SK-N-SH treated with all-trans-retinoic acid at 6 μM for 48 hours (cell line): ENCODE measurements at regions not wholly inside any gene's neighbourhood (a gene's known extent, or its start where the extent isn't known, plus 50 kb on each side); places are given as distances from the start of the nearest gene placed in this dataset.

ENCODE experiments used
- ATAC-seq: fragments of 200-7000 bp; cut with Tn5 transposase; 3 replicates; pipeline ENCODE4 v1.9.1; 2020; ENCODE audit warnings: mild to moderate bottlenecking, moderate library complexity
- BACH2 ChIP-seq: fragments of 250-450 bp; sonication (Bioruptor Pico); IDR thresholded peaks from 2 replicates; pipeline ENCODE4 v1.9.0; 2021; ENCODE audit warnings: mild to moderate bottlenecking, borderline replicate concordance
- CSDC2 ChIP-seq: fragments of 250-450 bp; sonication (Bioruptor Pico); IDR thresholded peaks from 2 replicates; pipeline ENCODE4 v1.5.0; 2020; ENCODE audit warnings: mild to moderate bottlenecking, moderate library complexity
- ESRRG ChIP-seq: fragments of 250-450 bp; sonication (Bioruptor Pico); IDR thresholded peaks from 2 replicates; pipeline ENCODE4 v1.6.1; 2021; ENCODE audit warnings: mild to moderate bottlenecking
- GLIS3 ChIP-seq: fragments of 250-450 bp; sonication (Bioruptor Pico); IDR thresholded peaks from 2 replicates; pipeline ENCODE4 v1.5.0; 2020; ENCODE audit warnings: mild to moderate bottlenecking, moderate library complexity
- ISL1 ChIP-seq: fragments of 250-450 bp; sonication (Bioruptor Pico); IDR thresholded peaks from 2 replicates; pipeline ENCODE4 v2.1.2; 2022; ENCODE audit warnings: mild to moderate bottlenecking, moderate library complexity
- OSR1 ChIP-seq: fragments of 250-450 bp; sonication (Bioruptor Pico); IDR thresholded peaks from 2 replicates; pipeline ENCODE4 v1.8.0; 2022; ENCODE audit warnings: moderate library complexity, mild to moderate bottlenecking, inconsistent platforms
- PPARA ChIP-seq: fragments of 250-450 bp; sonication (Bioruptor Pico); IDR thresholded peaks from 2 replicates; pipeline ENCODE4 v1.5.0; 2020; ENCODE audit warnings: mild to moderate bottlenecking, borderline replicate concordance
- SNAI2 ChIP-seq: fragments of 250-450 bp; sonication (Bioruptor Pico); IDR thresholded peaks from 2 replicates; pipeline ENCODE4 v1.5.0; 2020; ENCODE audit warnings: mild to moderate bottlenecking, moderate library complexity
- TCF4 ChIP-seq: fragments of 250-450 bp; sonication (Bioruptor Pico); IDR thresholded peaks from 2 replicates; pipeline ENCODE4 v1.8.0; 2021; ENCODE audit warnings: mild to moderate bottlenecking, moderate library complexity, borderline replicate concordance
- ZFP3 ChIP-seq: fragments of 250-450 bp; sonication (Bioruptor Pico); IDR thresholded peaks from 2 replicates; pipeline ENCODE4 v1.5.0; 2020; ENCODE audit warnings: mild to moderate bottlenecking, moderate library complexity
- ZFP30 ChIP-seq: fragments of 450-650 bp; formaldehyde crosslinking; IDR thresholded peaks from 2 replicates; pipeline ENCODE4 v1.5.0; 2022; ENCODE audit warnings: mild to moderate bottlenecking, moderate library complexity
- ZNF565 ChIP-seq: fragments of 450-650 bp; formaldehyde crosslinking; conservative IDR thresholded peaks from 2 replicates; pipeline ENCODE4 v1.5.0; 2020; ENCODE audit warnings: low read depth, mild to moderate bottlenecking, moderate library complexity
- ZNF70 ChIP-seq: fragments of 450-650 bp; formaldehyde crosslinking; IDR thresholded peaks from 2 replicates; pipeline ENCODE4 v1.5.0; 2020; ENCODE audit warnings: mild to moderate bottlenecking, moderate library complexity
- ZNF8 ChIP-seq: fragments of 450-650 bp; formaldehyde crosslinking; IDR thresholded peaks from 2 replicates; pipeline ENCODE4 v1.5.0; 2020; ENCODE audit warnings: mild to moderate bottlenecking, moderate library complexity
- TF ChIP-seq, protein P1 (sequence below): fragments of 250-450 bp; sonication (Bioruptor Pico); IDR thresholded peaks from 2 replicates; pipeline ENCODE4 v1.8.0; 2021; ENCODE audit warnings: low read depth, mild to moderate bottlenecking, moderate library complexity, borderline replicate concordance
- TF ChIP-seq, protein P2 (sequence below): fragments of 250-450 bp; sonication (Bioruptor Pico); IDR thresholded peaks from 2 replicates; pipeline ENCODE4 v1.8.0; 2020; ENCODE audit warnings: mild to moderate bottlenecking, moderate library complexity, borderline replicate concordance
- TF ChIP-seq, protein P3 (sequence below): fragments of 250-450 bp; sonication (Bioruptor Pico); IDR thresholded peaks from 2 replicates; pipeline ENCODE4 v1.5.1; 2020; ENCODE audit warnings: low read depth, mild to moderate bottlenecking, moderate library complexity
- TF ChIP-seq, protein P4 (sequence below): fragments of 250-450 bp; sonication (Bioruptor Pico); IDR thresholded peaks from 2 replicates; pipeline ENCODE4 v1.5.0; 2020; ENCODE audit warnings: mild to moderate bottlenecking, moderate library complexity
- TF ChIP-seq, protein P5 (sequence below): fragments of 250-450 bp; sonication (Bioruptor Pico); IDR thresholded peaks from 2 replicates; pipeline ENCODE4 v1.5.1; 2021; ENCODE audit warnings: mild to moderate bottlenecking, moderate library complexity

DNA sequence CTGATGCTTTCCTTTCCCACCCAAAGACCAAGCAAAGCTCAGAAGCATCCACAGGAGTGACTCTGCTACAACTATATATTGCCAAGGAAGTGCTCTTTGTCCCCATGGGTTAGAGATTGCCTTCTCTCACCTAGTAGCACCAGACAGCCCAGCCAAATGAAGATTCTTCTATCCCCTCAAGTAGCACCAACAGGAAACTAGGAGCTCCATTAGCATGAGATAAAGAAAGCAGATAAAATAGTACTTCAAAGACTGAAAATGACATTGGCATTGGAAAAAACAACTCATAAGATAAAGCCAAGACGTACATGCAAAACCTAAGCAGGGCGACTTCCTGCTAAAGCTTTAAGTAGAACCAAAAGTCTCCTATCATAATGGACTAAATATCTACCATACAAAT lies 871.5 kb downstream of the AMY1C start:
- no peak for ATAC-seq
- TF ChIP-seq, protein P1, sequence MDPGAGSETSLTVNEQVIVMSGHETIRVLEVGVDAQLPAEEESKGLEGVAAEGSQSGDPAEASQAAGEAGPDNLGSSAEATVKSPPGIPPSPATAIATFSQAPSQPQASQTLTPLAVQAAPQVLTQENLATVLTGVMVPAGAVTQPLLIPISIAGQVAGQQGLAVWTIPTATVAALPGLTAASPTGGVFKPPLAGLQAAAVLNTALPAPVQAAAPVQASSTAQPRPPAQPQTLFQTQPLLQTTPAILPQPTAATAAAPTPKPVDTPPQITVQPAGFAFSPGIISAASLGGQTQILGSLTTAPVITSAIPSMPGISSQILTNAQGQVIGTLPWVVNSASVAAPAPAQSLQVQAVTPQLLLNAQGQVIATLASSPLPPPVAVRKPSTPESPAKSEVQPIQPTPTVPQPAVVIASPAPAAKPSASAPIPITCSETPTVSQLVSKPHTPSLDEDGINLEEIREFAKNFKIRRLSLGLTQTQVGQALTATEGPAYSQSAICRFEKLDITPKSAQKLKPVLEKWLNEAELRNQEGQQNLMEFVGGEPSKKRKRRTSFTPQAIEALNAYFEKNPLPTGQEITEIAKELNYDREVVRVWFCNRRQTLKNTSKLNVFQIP (CRISPR knock-in tag), result no peak
- TF ChIP-seq ESRRG (CRISPR knock-in tag) (no peak), GLIS3 (CRISPR knock-in tag) (no peak), OSR1 (no peak), ISL1 (CRISPR knock-in tag) (no peak), ZFP30 (no peak), TCF4 (CRISPR knock-in tag) (no peak), SNAI2 (CRISPR knock-in tag) (no peak), BACH2 (CRISPR knock-in tag) (no peak), ZNF70 (CRISPR knock-in tag) (no peak), ZNF565 (CRISPR knock-in tag) (no peak), ZNF8 (no peak), PPARA (no peak), ZFP3 (CRISPR knock-in tag) (no peak)
- TF ChIP-seq, protein P2, sequence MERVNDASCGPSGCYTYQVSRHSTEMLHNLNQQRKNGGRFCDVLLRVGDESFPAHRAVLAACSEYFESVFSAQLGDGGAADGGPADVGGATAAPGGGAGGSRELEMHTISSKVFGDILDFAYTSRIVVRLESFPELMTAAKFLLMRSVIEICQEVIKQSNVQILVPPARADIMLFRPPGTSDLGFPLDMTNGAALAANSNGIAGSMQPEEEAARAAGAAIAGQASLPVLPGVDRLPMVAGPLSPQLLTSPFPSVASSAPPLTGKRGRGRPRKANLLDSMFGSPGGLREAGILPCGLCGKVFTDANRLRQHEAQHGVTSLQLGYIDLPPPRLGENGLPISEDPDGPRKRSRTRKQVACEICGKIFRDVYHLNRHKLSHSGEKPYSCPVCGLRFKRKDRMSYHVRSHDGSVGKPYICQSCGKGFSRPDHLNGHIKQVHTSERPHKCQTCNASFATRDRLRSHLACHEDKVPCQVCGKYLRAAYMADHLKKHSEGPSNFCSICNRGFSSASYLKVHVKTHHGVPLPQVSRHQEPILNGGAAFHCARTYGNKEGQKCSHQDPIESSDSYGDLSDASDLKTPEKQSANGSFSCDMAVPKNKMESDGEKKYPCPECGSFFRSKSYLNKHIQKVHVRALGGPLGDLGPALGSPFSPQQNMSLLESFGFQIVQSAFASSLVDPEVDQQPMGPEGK, result no peak
- TF ChIP-seq, protein P3, sequence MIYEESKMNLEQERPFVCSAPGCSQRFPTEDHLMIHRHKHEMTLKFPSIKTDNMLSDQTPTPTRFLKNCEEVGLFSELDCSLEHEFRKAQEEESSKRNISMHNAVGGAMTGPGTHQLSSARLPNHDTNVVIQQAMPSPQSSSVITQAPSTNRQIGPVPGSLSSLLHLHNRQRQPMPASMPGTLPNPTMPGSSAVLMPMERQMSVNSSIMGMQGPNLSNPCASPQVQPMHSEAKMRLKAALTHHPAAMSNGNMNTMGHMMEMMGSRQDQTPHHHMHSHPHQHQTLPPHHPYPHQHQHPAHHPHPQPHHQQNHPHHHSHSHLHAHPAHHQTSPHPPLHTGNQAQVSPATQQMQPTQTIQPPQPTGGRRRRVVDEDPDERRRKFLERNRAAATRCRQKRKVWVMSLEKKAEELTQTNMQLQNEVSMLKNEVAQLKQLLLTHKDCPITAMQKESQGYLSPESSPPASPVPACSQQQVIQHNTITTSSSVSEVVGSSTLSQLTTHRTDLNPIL, result no peak
- TF ChIP-seq, protein P4, sequence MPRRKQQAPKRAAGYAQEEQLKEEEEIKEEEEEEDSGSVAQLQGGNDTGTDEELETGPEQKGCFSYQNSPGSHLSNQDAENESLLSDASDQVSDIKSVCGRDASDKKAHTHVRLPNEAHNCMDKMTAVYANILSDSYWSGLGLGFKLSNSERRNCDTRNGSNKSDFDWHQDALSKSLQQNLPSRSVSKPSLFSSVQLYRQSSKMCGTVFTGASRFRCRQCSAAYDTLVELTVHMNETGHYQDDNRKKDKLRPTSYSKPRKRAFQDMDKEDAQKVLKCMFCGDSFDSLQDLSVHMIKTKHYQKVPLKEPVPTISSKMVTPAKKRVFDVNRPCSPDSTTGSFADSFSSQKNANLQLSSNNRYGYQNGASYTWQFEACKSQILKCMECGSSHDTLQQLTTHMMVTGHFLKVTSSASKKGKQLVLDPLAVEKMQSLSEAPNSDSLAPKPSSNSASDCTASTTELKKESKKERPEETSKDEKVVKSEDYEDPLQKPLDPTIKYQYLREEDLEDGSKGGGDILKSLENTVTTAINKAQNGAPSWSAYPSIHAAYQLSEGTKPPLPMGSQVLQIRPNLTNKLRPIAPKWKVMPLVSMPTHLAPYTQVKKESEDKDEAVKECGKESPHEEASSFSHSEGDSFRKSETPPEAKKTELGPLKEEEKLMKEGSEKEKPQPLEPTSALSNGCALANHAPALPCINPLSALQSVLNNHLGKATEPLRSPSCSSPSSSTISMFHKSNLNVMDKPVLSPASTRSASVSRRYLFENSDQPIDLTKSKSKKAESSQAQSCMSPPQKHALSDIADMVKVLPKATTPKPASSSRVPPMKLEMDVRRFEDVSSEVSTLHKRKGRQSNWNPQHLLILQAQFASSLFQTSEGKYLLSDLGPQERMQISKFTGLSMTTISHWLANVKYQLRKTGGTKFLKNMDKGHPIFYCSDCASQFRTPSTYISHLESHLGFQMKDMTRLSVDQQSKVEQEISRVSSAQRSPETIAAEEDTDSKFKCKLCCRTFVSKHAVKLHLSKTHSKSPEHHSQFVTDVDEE (CRISPR knock-in tag), result no peak

DNA sequence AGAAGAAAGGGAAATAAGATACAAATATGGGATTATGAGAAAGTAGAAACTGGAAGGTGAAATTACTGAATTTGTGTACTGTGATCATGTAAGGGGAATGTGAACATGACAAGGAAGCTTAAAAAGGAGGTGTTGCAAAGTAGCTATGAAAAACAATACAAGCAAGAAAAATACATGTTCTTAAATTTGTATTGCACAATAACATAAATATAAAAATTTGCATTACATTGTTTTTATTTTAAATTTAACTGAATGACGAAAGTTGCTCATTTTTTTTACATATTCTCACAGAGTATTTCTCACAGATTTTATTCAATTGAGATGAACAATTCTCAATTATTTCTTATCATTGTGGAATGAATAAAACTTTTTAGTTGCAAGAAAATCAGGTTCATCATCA lies 874.8 kb downstream of the AMY1C start:
- TF ChIP-seq TCF4 (CRISPR knock-in tag), result no peak
- TF ChIP-seq PPARA, result no peak
- TF ChIP-seq, protein P2, result no peak
- no peak for ATAC-seq

DNA sequence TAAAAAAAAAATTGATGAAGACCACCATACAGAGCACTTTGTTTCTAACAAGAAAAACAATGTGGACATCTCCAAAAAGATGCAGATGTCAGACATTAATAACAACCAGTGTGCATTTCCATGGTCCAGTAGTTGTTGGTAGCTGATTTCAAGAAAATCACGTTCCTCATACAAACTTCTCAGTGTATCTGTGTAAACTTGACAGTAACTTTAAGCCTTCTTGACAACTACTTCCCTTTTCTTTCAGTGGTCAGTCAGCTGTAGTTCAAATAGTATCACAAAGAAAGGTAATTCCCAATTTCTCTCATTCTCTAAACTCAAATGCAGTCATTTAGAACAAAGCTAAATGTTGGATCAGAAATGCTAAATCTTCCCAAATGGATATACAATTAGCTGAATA lies 879.9 kb downstream of the AMY1C start:
- TF ChIP-seq, protein P3, result no peak
- ATAC-seq, result no peak

DNA sequence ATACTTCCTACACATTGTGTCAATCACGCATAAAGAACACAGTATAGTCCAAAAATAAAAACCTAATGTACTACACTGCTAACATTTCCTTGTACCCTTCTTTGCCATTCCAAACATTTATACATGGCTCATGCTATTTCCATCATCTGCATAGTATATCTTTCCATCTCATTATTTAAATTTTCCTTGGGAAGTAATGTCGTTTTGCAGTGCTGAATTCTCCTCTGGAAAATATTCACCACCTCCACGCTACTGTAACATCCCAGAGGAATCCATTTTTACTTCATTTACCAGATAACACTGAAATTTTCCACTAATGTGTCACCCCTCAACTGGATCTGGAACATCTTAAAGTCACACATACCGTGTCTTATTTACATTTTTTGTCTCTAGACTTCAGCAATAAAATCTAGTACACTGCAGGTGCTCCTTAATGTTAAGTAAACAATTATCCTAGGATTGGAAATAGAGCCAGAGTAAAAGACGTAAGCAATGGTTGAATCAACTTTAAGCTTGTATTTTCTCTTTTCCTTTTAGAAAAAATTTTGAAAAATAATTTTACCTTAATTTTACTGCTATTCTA lies 881.0 kb downstream of the AMY1C start:
- ATAC-seq, result no peak

More for the DNA sequence above, 881.0 kb downstream of the AMY1C start:
- TF ChIP-seq BACH2 (CRISPR knock-in tag), result no peak
- TF ChIP-seq, protein P4 (CRISPR knock-in tag), result no peak
- TF ChIP-seq ZFP3 (CRISPR knock-in tag), result no peak
- TF ChIP-seq TCF4 (CRISPR knock-in tag), result no peak
- no peak for TF ChIP-seq ZFP30
- no peak for TF ChIP-seq OSR1
- TF ChIP-seq, protein P5, sequence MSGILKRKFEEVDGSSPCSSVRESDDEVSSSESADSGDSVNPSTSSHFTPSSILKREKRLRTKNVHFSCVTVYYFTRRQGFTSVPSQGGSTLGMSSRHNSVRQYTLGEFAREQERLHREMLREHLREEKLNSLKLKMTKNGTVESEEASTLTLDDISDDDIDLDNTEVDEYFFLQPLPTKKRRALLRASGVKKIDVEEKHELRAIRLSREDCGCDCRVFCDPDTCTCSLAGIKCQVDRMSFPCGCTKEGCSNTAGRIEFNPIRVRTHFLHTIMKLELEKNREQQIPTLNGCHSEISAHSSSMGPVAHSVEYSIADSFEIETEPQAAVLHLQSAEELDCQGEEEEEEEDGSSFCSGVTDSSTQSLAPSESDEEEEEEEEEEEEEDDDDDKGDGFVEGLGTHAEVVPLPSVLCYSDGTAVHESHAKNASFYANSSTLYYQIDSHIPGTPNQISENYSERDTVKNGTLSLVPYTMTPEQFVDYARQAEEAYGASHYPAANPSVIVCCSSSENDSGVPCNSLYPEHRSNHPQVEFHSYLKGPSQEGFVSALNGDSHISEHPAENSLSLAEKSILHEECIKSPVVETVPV (CRISPR knock-in tag), result no peak
- no peak for TF ChIP-seq SNAI2 (CRISPR knock-in tag)
- TF ChIP-seq CSDC2 (CRISPR knock-in tag), result no peak
- no peak for TF ChIP-seq ESRRG (CRISPR knock-in tag)
- TF ChIP-seq ZNF70 (CRISPR knock-in tag), result no peak
